ENCODE measurements at regions not wholly inside any gene's neighbourhood (a gene's known extent, or its start where the extent isn't known, plus 50 kb on each side); places are given as distances from the start of the nearest gene placed in this dataset.

GRCh38 chr10:83932245-83932644 is 207.1 kb upstream of the GHITM start:
- Histone ChIP-seq H3K36me3 (no peaks in the 10 kb centered on the region), H3K9me3 (ENCODE audit: severe bottlenecking) (no peaks in the 10 kb centered on the region), H3K27me3 (ENCODE audit: insufficient read depth, low read depth, severe bottlenecking) (no peaks in the 10 kb centered on the region), H3K27ac (no peak overlapping the region), H3K4me3 (ENCODE audit: low read depth, low read length) (no peak overlapping the region)
- no peak for TF ChIP-seq CTCF (IDR thresholded peaks at IDR 0.05; ENCODE audit: low read depth, low read length)
- DNase-seq = no peak

GRCh38 chr10:83934062-83934461 is 205.2 kb upstream of the GHITM start:
- Histone ChIP-seq H3K9me3 (ENCODE audit: severe bottlenecking) (no peaks in the 10 kb centered on the region), H3K36me3 (no peaks in the 10 kb centered on the region), H3K27ac (no peak overlapping the region), H3K4me3 (ENCODE audit: low read depth, low read length) (no peak overlapping the region), H3K27me3 (ENCODE audit: insufficient read depth, low read depth, severe bottlenecking) (no peaks in the 10 kb centered on the region)
- no peak for DNase-seq
- no peak for TF ChIP-seq CTCF (IDR thresholded peaks at IDR 0.05; ENCODE audit: low read depth, low read length)

GRCh38 chr10:83934641-83935338 is 204.5 kb upstream of the GHITM start:
- TF ChIP-seq CTCF (IDR thresholded peaks at IDR 0.05; ENCODE audit: low read depth, low read length) = no peak

GRCh38 chr10:83935339-83935736 is 204.0 kb upstream of the GHITM start:
- DNase-seq = no peak
- no peaks in the 10 kb centered on the region for H3K9me3 ChIP-seq (ENCODE audit: severe bottlenecking)
- no peaks in the 10 kb centered on the region for H3K27me3 ChIP-seq (ENCODE audit: insufficient read depth, low read depth, severe bottlenecking)
- TF ChIP-seq CTCF (IDR thresholded peaks at IDR 0.05; ENCODE audit: low read depth, low read length) = no peak
- no peak overlapping the region for H3K4me3 ChIP-seq (ENCODE audit: low read depth, low read length)
- no peak overlapping the region for H3K27ac ChIP-seq
- H3K36me3 ChIP-seq = no peaks in the 10 kb centered on the region

More at GRCh38 chr10:83934641-83935338, 204.5 kb upstream of the GHITM start:
- Histone ChIP-seq H3K27me3 (ENCODE audit: insufficient read depth, low read depth, severe bottlenecking) (no peaks in the 10 kb centered on the region), H3K27ac (no peak overlapping the region), H3K4me3 (ENCODE audit: low read depth, low read length) (no peak overlapping the region), H3K36me3 (no peaks in the 10 kb centered on the region), H3K9me3 (ENCODE audit: severe bottlenecking) (no peaks in the 10 kb centered on the region)
- no peak for DNase-seq

- Histone ChIP-seq H3K27ac (no peak overlapping the region), H3K9me3 (ENCODE audit: severe bottlenecking) (no peaks in the 10 kb centered on the region), H3K36me3 (no peaks in the 10 kb centered on the region), H3K27me3 (ENCODE audit: insufficient read depth, low read depth, severe bottlenecking) (no peaks in the 10 kb centered on the region), H3K4me3 (ENCODE audit: low read depth, low read length) (no peak overlapping the region)
- TF ChIP-seq CTCF (IDR thresholded peaks at IDR 0.05; ENCODE audit: low read depth, low read length) = no peak
- DNase-seq = no peak
Observed at GRCh38 chr10:83935911-83936310, 203.4 kb upstream of the GHITM start.

- Histone ChIP-seq H3K36me3 (no peaks in the 10 kb centered on the region), H3K27me3 (ENCODE audit: insufficient read depth, low read depth, severe bottlenecking) (no peaks in the 10 kb centered on the region), H3K27ac (no peak overlapping the region), H3K4me3 (ENCODE audit: low read depth, low read length) (no peak overlapping the region), H3K9me3 (ENCODE audit: severe bottlenecking) (no peaks in the 10 kb centered on the region)
- no peak for TF ChIP-seq CTCF (IDR thresholded peaks at IDR 0.05; ENCODE audit: low read depth, low read length)
- no peak for DNase-seq
Observed at GRCh38 chr10:83937161-83937560, 202.1 kb upstream of the GHITM start.
